ENCODE measurements at regions not wholly inside any gene's neighbourhood (a gene's known extent, or its start where the extent isn't known, plus 50 kb on each side); places are given as distances from the start of the nearest gene placed in this dataset.

GRCh38 chr20:4444404-4444803 is 195.3 kb upstream of the ADRA1D start:
- POLR2A ChIA-PET: no interaction called here
- no peak for DNase-seq
- CTCF ChIA-PET: no interaction called here
- WGBS (ENCODE audit: insufficient coverage): no CpG with 5 or more reads among the region's 2 CpGs
- Mint-ChIP-seq H3K4me1 (no peaks in the 10 kb centered on the region), H3K4me3 (no peak overlapping the region), H3K27ac (no peak overlapping the region), H3K27me3 (no peaks in the 10 kb centered on the region), H3K9me3 (ENCODE audit: insufficient read depth) (no peaks in the 10 kb centered on the region)
- Histone ChIP-seq H3K4me1 (ENCODE audit: control insufficient read depth in 2 of 2, insufficient read depth in 2 of 2, low read length in 2 of 2) (no peaks in the 10 kb centered on the region), H3K4me3 (ENCODE audit: control extremely low read depth in 1 of 5, extremely low read depth in 1 of 5, insufficient read depth in 1 of 5, low read depth in 2 of 5, low read length in 4 of 5) (no peak overlapping the region), H3K27me3 (replicated peaks in 1 of 4; ENCODE audit: control extremely low read depth in 1 of 4, control insufficient read depth in 3 of 4, insufficient read depth in 4 of 4, low read length in 3 of 4) (no peaks in the 10 kb centered on the region), H3K9ac (ENCODE audit: low read length) (no peak overlapping the region), H2AFZ (ENCODE audit: insufficient read depth, low read depth, low read length, poor library complexity, severe bottlenecking) (no peak overlapping the region), H3K27ac (ENCODE audit: low read length in 2 of 2) (no peak overlapping the region), H3K4me2 (replicated peaks; ENCODE audit: low read depth, low read length, poor library complexity, severe bottlenecking) (no peak overlapping the region), H3K9me3 (ENCODE audit: control extremely low read depth in 1 of 3, control insufficient read depth in 2 of 3, insufficient read depth in 1 of 3, low read length in 2 of 3) (no peaks in the 10 kb centered on the region), H4K20me1 (ENCODE audit: control insufficient read depth, insufficient read depth, low read length, poor library complexity, severe bottlenecking) (no peaks in the 10 kb centered on the region), H3K36me3 (replicated peaks in 1 of 2; ENCODE audit: control extremely low read depth in 1 of 2, control insufficient read depth in 1 of 2, extremely low read depth in 1 of 2, insufficient read depth in 2 of 2, low read length in 1 of 2) (no peaks in the 10 kb centered on the region), H3K79me2 (ENCODE audit: control insufficient read depth, insufficient read depth, low read length) (no peaks in the 10 kb centered on the region)
- TF ChIP-seq EZH2 (IDR thresholded peaks at IDR 0.05; ENCODE audit: borderline replicate concordance, insufficient read depth, low read depth, low read length, poor library complexity, severe bottlenecking): no peak
- no peak for TF ChIP-seq CTCF (IDR thresholded peaks at IDR 0.05)
- no peak for ATAC-seq (ENCODE audit: low read depth)
- intact Hi-C loops (cut with micrococcal nuclease): no loop called here

DNA sequence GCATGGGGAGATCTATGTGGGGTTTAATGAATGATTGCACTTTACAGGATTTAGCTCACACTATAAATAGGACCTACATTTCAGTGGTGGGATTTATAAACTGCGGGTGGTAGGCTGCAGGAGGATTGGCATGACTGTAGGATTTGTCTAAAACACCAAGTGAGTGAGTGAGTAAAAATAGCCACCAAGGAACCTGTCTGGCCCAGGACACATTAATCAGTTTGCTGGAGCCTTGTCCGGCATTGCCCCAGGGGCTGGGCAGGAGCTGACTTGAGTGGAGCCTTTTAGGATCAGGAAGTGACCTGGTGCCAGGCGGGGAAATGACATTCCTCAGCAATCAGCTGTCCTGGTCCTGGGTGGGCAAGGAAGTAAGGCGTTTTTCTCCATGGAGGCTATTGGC is 193.9 kb upstream of the ADRA1D start:
- no peaks in the 10 kb centered on the region for H3K4me1 Mint-ChIP-seq
- CTCF ChIA-PET: no interaction called here
- POLR2A ChIA-PET: no interaction called here
- no peaks in the 10 kb centered on the region for H3K9me3 ChIP-seq (ENCODE audit: control extremely low read depth in 1 of 3, control insufficient read depth in 2 of 3, insufficient read depth in 1 of 3, low read length in 2 of 3)
- no peak overlapping the region for H3K4me3 Mint-ChIP-seq
- no peak overlapping the region for H3K4me3 ChIP-seq (ENCODE audit: control extremely low read depth in 1 of 5, extremely low read depth in 1 of 5, insufficient read depth in 1 of 5, low read depth in 2 of 5, low read length in 4 of 5)
- no peak overlapping the region for H3K27ac ChIP-seq (ENCODE audit: low read length in 2 of 2)
- no peak for TF ChIP-seq EZH2 (IDR thresholded peaks at IDR 0.05; ENCODE audit: borderline replicate concordance, insufficient read depth, low read depth, low read length, poor library complexity, severe bottlenecking)
- no peak for TF ChIP-seq CTCF (IDR thresholded peaks at IDR 0.05)
- H3K27me3 Mint-ChIP-seq: no peaks in the 10 kb centered on the region
- H3K27ac Mint-ChIP-seq: no peak overlapping the region
- H3K9me3 Mint-ChIP-seq (ENCODE audit: insufficient read depth): no peaks in the 10 kb centered on the region
- H3K4me1 ChIP-seq (ENCODE audit: control insufficient read depth in 2 of 2, insufficient read depth in 2 of 2, low read length in 2 of 2): no peaks in the 10 kb centered on the region
- no peaks in the 10 kb centered on the region for H3K79me2 ChIP-seq (ENCODE audit: control insufficient read depth, insufficient read depth, low read length)
- ATAC-seq (ENCODE audit: low read depth) (no peak), DNase-seq (no peak)
- H3K4me2 ChIP-seq (replicated peaks; ENCODE audit: low read depth, low read length, poor library complexity, severe bottlenecking): no peak overlapping the region
- no peak overlapping the region for H3K9ac ChIP-seq (ENCODE audit: low read length)
- H3K27me3 ChIP-seq (replicated peaks in 1 of 4; ENCODE audit: control extremely low read depth in 1 of 4, control insufficient read depth in 3 of 4, insufficient read depth in 4 of 4, low read length in 3 of 4): no peaks in the 10 kb centered on the region
- intact Hi-C loops (cut with micrococcal nuclease): no loop called here
- no peak overlapping the region for H2AFZ ChIP-seq (ENCODE audit: insufficient read depth, low read depth, low read length, poor library complexity, severe bottlenecking)
- WGBS (ENCODE audit: insufficient coverage): 91% methylated on average over 3 of the region's 4 CpGs
- no peaks in the 10 kb centered on the region for H3K36me3 ChIP-seq (replicated peaks in 1 of 2; ENCODE audit: control extremely low read depth in 1 of 2, control insufficient read depth in 1 of 2, extremely low read depth in 1 of 2, insufficient read depth in 2 of 2, low read length in 1 of 2)
- no peaks in the 10 kb centered on the region for H4K20me1 ChIP-seq (ENCODE audit: control insufficient read depth, insufficient read depth, low read length, poor library complexity, severe bottlenecking)

Measured in B cell (primary cell).